GM21515 (cell line): ENCODE measurements at regions not wholly inside any gene's neighbourhood (a gene's known extent, or its start where the extent isn't known, plus 50 kb on each side); places are given as distances from the start of the nearest gene placed in this dataset.

Experiments
- ATAC-seq: cut with Tn5 transposase; IDR thresholded peaks from one replicate; pipeline ENCODE4 v1.9.1; 2021; ENCODE audit not compliant: unreplicated experiment

DNA sequence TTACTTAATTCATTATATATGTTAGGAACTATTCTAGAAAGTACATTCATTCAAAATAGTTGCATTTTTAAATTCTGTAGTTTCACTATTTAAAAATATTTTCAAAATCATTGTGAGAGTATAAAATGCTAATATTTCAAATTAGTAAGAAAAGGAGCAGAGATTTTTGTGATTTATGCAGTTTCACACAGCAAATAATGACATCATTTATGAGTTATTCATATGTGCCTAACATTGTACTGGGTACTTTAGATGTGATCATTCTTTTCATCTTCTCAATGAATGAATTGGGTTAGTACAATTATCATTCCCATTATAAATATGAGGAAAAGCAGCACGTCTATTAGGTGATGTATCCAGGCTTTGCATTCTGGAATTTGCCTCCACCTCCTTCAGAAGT, 1451.0 kb upstream of the IGFBP7 start:
- no peak for ATAC-seq

DNA sequence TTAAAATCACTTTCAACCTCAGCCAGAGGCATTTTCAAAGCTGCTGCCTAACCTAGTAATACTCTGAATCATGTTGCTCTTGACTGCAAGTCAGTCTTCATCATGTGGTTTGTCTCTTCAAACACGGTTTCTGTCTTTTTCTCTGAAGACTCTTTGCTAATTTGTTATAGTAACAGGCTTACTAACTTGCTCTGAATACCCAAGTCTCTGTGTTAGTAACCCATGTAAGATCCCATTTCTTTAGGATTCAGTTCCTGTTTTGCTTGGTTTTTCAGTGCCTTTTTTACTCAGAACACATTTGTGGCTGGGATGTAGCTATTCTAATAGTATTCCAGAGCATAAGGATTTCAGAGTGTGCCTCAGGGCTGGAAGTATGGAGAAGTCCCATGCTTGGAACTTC, 1450.6 kb upstream of the IGFBP7 start:
- no peak for ATAC-seq

DNA sequence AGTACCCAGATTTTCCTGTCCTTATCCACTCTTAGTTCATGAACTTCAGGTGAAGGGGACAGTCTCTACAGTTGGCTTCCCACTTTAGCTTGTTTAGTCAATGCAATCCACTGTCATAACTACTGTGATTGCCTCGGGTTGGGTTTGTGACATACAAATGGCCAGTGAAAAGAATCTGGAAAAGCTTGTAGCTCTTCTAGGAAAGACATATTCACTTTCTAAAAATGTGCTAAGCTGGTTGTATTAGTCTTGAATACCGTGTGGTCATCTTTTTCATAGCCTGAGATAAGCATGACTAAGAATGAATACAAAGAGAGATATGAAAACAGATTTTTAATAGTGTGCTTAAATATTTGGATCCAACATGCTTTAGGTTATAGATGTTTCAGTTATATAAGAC, 1443.5 kb upstream of the IGFBP7 start:
- ATAC-seq: no peak

GRCh38 chr4:58553031-58553430, 1442.8 kb upstream of the IGFBP7 start:
- no peak for ATAC-seq

GRCh38 chr4:58551676-58552075, 1441.5 kb upstream of the IGFBP7 start:
- ATAC-seq: no peak

DNA sequence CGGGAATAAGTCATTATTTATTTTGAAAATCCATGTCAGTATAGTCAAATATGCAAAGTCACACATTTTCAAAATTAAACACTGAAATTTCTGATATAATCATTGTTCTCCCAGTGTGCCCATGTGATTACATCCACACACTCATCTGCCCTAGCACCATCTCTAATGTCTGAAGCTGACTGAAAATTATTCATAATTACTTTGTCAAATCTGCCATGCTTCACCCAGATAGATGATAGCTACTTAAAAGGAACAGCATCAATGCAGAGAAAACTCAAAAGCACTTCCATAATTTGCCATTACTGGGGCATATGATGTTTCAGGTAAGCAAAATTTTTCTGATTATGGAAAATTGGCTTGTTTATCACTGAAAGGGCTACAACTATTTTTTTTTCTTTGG, 1433.3 kb upstream of the IGFBP7 start:
- ATAC-seq: no peak

DNA sequence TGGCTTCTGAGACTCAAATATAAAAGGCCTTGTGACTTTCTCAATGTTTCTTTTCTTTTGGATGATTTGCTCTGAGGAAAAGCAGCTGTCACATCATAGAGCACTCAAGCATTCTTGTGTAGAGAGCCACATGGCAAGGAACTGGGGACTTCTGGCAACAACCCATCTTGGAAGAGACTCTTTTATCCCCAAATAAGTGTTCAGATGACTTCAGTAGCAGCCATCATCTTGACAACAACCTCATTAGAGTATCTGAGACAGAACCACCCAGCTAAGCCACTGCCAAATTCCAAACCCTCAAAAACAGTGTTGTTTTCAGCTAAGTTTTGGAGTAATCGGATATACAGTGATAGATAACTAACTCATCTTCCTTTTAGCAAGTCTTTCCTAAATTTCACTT, 1431.7 kb upstream of the IGFBP7 start:
- no peak for ATAC-seq

DNA sequence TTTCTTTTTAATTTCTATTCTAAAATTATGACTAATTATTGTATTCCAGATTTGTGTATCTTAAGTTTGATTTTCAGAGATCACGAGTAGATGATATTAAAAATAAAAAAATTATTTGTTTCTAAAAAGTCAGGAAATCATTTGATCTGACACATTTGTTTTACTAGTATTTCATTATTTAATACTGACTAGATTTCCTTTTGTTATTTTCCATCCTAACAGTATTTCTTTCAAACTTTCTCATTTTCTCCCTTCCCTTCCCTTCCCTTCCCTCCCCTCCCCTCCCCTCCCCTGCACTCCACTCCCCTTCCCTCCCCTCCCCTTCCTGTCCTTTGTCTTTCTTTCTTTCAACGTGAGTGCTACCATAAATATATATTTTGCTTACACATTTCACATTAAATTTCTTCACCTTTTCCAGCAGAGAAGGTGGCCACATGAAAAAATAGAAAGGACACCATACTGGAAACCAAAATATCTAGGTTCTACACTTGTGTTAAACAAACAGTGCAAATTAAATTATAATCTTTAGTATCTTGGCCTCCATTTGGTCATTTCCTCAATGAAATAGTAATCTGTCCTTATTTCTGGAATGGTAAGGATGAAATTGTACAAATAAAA, 1412.7 kb upstream of the IGFBP7 start:
- no peak for ATAC-seq

DNA sequence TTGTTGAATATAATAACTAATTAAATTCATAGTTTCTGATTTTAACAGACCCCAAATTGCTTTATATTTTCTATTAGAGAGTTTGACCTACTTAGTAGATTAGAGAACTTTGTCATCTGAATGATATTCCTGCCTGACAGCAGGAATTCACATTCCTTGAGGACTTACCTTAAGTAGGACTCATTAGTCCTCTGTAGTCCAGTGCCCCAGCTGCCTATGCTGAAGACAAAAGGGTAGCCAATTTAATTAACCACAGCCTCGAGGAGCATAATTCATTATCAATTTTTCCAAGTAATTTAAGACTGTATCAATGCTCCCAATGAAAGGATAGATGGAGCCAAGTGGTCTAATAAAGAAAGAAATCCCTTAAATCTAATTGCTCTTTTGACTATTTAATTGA, 1405.0 kb upstream of the IGFBP7 start:
- no peak for ATAC-seq

DNA sequence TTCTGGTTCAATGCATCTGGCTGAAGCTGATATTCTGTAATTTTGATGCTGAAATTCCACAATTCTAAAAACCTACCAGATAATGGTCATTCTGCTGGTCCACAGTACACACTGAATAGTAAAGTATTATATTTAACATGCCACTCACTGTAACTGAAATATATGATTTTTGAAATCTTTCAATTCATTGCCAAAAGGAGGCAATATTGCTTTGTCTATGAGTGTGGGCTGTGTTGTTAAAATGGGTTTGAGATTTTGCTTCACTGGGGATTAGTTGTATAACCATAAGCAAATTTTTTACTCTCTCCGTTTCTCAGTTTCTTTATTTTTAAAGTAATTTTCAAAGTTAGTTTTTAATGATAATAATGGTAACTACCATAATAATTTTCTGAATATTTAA, 1404.1 kb upstream of the IGFBP7 start:
- ATAC-seq: no peak

GRCh38 chr4:58510652-58511051, 1400.5 kb upstream of the IGFBP7 start:
- ATAC-seq: no peak

DNA sequence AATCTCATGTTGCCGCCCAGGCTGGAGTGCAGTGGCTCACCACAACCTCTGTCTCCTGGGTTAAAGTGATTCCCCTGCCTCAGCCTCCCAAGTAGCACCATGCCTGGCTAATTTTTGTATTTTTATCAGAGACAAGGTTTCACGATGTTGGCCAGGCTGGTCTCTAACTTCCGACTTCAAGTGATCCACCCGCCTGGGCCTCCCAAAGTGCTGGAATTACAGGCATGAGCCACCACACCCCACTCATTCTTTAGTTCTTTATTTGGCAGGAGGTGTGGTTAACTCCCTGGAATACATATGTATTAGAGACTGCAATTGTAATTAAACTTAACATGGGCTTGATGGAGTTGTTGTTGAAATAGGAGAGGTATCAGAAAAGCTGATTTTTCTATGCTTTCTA, 1396.9 kb upstream of the IGFBP7 start:
- no peak for ATAC-seq

DNA sequence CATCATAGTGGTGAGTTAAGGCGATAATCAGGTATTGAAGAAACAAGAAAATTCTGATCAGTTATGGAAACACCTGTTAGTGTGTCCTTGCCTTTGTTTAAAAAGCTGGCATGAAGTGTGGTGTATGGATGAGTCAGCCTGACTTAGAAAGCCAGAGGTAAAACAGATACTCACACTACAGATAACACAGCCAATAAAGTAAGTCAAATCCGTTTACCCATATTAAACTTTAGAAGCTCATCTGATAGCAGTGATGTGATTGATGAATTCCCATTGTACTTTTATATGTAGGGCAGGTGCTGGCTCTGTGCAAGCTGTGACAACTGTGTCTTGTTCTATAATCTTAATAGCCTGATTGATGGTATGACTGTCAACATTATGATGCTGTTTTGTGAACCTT, 1392.7 kb upstream of the IGFBP7 start:
- no peak for ATAC-seq

DNA sequence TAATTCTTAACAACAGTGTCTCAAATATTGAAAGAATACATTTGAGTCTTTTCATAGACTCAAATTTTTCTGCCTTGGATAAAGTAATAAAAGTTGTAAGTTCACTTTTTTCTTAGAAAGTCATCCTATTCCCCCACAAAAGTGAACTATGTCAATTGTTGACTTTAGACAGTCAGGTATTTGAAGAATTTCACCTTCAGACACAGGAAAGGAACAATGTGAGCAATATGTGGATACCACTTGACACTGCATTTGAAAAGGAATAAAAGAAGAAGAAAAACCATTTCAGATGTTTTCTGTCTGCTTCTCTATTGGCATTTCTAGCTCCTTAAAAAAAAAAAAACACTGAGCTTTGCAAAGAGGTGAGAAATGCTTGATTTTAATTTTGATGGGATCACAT, 1389.0 kb upstream of the IGFBP7 start:
- no peak for ATAC-seq

DNA sequence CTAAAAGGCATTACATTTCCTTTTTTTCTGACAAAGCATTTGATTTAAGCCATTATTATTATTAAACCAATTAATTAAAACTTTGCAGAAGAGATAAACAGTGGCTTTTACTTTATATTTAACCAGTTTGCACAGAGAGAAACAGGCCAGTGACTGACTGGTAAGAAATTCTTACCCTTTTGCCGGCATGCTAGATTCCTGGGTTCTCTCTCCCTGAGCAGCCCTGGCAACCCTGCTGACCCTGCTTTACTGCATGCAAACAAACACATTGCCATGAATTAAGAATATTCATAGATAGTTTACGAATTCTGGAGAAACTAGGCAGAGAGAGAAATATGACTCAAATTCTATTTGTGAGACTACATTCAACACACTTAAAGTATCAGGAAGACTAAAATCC, 1381.4 kb upstream of the IGFBP7 start:
- ATAC-seq: no peak

DNA sequence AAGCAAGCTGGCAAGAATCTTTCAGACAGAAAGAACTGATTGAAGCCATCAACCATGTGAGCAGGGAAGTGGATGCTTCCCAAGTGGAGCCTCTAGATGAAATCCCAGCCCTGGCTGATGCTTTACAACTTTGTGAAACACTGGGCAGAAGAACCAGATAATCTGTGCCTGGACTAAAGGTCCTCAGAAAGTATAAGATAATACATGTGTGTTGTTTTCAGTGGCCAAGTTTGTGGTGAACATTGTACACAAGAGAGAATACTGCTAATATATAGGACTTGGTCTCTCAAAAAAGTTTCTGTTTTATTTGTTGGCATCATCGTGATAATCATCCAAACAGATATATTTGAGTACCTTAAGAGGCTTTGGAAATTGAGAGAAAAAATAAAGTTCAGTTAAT, 1367.8 kb upstream of the IGFBP7 start:
- no peak for ATAC-seq

- no peak for ATAC-seq
These were observed 1367.3 kb upstream of the IGFBP7 start for GRCh38 chr4:58477513-58477912.

- no peak for ATAC-seq
These were observed 1364.9 kb upstream of the IGFBP7 start for GRCh38 chr4:58475097-58475496.

- ATAC-seq: no peak
These were observed 1354.8 kb upstream of the IGFBP7 start for GRCh38 chr4:58465031-58465430.

- no peak for ATAC-seq
These were observed 1346.7 kb upstream of the IGFBP7 start for GRCh38 chr4:58456727-58457384.

DNA sequence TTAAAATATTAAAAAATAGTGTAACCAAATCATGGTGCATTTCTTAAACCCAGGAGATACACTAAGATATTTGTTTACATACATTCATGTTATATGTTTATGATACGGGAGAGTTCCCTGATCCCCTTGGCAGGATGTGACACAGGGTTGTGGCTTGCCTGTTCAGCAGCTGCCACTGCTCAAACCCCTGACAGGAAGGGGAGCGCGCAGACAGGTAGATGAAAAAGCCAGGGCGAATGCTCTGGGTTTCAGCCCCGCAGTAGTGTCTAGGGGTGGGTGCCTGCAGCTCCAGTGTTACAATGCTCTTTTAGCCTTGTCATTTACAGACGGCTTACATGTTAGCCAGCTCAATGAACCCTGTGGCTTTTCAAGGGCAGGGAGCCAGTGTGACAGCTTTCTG, 1343.8 kb upstream of the IGFBP7 start:
- no peak for ATAC-seq

- no peak for ATAC-seq
These were observed 1341.5 kb upstream of the IGFBP7 start for GRCh38 chr4:58451707-58452106.

DNA sequence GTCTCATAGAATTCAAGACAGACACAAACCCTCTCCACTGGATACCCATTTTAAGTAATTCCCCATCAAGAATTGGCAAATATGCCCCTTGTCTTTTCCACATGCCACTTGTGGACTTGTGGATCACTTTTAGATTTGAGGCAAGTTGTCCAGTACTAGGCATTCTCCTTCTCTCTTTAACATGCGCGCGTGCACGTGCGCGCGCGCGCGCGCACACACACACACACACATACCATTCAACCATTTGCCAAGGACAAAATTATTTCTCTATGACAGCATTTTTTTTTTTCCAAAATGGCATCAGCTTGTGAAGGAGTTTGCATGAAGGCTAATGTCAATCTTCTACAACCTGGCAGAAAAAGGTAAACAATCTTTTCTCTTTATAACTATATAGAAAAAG, 1325.7 kb upstream of the IGFBP7 start:
- no peak for ATAC-seq
